ENCODE measurements at regions not wholly inside any gene's neighbourhood (a gene's known extent, or its start where the extent isn't known, plus 50 kb on each side); places are given as distances from the start of the nearest gene placed in this dataset.
"Not testable (repeated sequence)": the region's sequence is repeated elsewhere in the genome, so short reads cannot be mapped to it uniquely, and the experiment has no call there.

GRCh38 chr4:169934794-169935429 is 91.3 kb downstream of the MFAP3L start:
- DNase-seq, result no peak

- no peak for DNase-seq
Measured at GRCh38 chr4:169933531-169933930, 92.7 kb downstream of the MFAP3L start.

- DNase-seq, result no peak
Measured at GRCh38 chr4:169931964-169932363, 94.2 kb downstream of the MFAP3L start.

GRCh38 chr4:169930755-169931154 is 95.4 kb downstream of the MFAP3L start:
- DNase-seq, result not testable (repeated sequence)

DNA sequence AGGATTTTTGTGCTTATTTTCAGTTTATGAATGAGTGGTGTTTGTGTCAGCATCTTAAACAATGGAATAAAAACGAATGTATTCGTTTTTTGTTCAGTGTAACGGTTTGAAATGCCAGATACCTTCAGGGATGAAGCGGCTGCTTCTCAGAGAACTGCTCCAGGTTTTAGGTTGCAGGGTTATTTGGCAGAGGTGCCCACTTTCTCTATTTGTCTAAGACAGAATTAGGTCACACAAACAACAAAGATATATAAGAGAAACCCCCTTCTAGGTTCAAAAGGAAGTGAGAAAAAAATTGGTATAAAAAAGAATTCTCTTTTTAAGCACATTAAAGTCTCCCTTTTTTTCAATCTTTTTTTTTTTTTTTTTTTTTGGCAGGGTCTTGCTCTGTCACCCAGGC is 98.9 kb downstream of the MFAP3L start:
- no peak for DNase-seq

- no peak for DNase-seq
Measured at GRCh38 chr4:169925678-169926077, 100.5 kb downstream of the MFAP3L start.

GRCh38 chr4:169922632-169923276 is 103.4 kb downstream of the MFAP3L start:
- DNase-seq, result peak; percentile 3

GRCh38 chr4:169921732-169922131 is 104.5 kb downstream of the MFAP3L start:
- no peak for DNase-seq

GRCh38 chr4:169921237-169921636 is 105.0 kb downstream of the MFAP3L start:
- DNase-seq, result no peak

DNA sequence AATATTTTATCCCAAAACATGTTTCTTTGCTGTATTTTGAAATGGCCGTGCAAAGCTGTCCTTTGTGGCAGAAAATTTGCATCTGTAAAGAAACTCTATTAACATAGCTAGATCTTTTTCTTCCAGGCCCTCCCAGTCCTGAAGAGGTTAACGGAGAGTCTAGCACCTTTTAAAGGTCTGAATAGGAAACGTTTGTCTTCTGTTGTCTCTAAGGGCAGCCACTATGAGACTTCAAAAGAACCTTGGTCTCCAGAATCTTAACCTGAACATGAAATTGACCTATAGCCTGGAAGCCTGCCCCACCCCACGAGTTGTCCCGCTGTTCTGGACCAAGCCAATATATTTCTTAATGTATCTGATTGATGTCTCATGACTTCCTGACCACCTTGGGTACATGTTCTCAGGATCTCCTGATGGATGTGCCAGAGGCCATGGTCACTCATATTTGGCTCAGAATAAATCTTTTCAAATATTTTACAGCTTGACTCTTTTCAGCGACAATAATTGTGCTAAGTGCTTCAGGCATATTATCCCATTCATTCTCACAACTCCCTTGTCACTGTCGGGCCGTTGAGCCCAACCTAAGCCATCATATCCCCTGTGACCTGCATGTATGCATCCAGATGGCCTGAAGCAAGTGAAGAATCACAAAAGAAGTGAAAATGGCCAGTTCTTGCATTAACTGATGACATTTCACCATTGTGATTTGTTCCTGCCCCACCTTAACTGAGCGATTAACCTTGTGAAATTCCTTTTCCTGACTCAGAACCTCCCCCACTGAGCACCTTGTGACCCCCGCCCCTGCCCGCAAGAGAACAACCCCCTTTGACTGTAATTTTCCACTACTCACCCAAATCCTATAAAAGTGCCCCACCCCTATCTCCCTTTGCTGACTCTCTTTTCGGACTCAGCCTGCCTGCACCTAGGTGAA is 106.7 kb downstream of the MFAP3L start:
- not testable (repeated sequence) for DNase-seq

GRCh38 chr4:169915545-169915944 is 110.7 kb downstream of the MFAP3L start:
- no peak for DNase-seq

DNA sequence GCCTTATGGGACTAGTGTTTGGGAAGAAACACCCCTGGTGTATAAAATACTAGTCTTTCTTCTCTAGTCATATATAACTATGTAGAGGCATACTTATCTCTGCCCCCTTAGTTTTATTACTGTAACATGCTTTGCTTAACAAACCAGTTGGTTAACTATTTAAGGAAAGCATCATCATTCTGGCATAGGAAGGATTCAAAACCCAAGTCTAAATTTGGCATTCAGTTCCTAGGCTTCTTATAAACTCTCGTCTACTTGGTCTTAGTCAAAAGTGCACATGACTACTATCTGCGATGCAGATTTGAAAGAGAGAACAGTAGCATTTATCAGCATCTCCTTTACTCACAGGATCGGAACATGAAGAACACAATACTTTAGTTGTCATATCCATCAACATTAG is 111.3 kb downstream of the MFAP3L start:
- no peak for DNase-seq

DNA sequence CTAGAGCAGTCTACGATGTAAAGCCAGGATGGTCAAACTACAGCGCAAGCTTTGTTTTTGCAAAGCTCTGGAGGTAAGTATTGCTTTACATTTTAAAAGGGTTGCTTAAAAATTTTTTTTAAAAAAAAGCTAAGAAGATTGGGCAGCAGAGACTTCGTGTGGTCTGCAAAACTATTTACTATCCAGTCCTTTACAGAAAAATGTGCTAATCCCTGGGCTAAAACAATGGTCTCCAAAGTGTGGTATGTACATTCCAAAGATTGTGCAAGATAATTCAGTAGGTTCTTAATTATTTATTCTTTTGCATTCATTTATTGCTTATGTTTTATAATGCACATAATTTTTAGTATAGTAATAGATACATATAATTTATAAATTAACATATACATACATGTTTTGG is 113.2 kb downstream of the MFAP3L start:
- no peak for DNase-seq

DNA sequence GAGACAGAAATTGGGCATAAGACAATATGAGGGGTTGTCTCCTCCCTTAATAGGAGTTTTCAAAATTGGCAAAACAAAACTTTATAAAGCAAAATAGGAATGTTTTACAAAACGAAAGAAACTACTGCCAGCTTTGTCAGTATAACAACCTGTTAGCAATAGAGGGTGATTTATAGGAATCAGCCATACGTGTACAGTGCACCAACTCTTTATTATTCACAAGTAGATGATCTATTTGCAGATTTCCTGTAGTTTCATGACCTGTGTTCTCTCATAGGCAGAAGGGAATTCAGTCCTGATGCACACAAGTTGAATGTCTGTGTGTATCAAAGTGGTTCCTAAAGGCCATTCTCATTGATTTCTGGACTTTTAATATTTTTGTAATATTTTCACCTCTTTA is 116.3 kb downstream of the MFAP3L start:
- no peak for DNase-seq

- no peak for DNase-seq
Measured at GRCh38 chr4:169909479-169909878, 116.7 kb downstream of the MFAP3L start.

DNA sequence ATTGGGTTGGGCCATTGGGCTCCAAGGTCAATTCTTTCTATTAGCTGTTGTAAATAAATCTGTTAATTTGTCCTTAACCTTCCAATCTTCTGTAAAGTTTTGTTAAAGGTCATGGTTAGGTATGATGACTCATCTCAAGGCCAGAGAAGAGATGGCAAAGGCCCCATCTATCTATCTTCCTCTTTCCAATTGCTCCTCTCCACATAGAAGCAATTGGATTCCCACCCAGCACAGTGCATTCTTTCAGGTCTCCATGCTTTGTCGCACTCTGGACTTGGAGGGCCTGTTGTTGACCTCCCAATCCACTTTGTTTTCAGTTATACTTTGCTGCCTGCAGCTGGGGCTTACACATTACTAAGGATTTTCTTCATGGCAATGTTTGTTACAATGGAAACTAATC is 118.5 kb downstream of the MFAP3L start:
- DNase-seq, result no peak

DNA sequence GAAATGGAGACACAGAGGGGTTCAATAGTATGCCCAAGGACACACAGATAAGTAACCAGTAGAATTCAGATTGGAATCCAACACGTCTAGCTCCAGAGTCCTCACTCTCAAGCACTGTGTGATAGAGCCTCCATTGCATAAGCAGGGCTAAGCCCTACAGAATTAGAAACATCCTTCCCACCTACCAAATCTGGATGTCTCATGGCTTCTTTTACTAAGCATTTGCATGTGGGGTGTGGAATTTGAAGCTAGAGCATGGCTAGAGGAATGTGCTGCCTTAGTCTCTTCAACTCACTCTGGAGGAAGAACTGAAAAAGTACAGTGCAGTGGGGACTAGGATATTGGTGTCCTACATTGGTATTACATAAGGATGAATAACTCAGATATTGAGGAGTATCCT is 119.4 kb downstream of the MFAP3L start:
- DNase-seq, result no peak

DNA sequence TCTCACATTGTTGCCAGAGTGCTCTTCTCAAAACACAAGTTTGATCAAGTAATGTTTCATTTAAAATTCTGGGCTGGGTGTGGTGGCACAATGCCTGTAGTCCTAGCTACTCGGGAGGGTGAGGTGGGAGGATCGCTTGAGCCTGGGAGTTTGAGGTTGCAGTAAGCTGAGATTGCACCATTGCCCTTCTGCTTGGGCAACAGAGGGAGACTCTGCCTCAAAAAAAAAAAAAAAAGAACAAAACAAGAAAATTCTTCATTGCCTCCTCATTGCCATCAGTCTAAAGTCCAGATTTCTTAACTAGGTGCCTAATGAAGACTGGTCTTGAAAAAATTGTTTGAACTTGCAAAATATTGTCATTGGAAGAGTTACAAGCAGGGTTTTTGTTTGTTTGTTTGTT is 120.1 kb downstream of the MFAP3L start:
- no peak for DNase-seq

DNA sequence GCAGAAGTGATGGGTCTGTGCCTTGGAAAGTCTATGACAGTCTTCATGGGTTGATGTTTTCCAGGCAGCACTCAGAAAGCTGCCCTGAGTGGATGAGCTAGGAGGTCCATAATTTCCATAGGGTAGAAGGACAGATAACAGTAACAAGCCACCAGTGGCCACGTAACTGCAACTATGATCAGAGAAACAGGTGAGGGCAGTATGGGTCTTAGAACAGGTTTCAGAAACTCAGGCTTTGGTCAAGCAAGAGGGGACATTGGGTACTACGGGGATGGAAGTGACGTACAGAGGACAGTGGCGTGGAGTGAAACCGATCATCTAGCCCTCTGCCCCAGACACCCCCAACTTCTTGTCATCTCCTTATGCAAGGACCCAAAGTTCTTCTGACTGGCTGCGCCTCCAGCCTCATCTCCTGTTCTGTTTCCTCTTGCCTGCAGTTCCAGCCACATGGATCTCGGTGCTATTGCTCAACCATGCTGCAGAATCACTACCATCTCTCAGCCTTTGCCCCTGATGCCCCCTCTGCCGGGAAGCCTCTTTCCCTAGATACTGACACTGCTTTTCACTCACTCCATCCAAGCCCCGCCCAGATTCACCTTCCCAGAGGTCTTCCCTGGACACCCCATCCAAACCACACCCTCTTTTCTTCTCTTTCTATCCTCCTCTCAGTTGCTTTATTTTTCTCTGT is 123.4 kb downstream of the MFAP3L start:
- no peak for DNase-seq

- DNase-seq, result no peak
Measured at GRCh38 chr4:169900241-169900845, 125.9 kb downstream of the MFAP3L start.

DNA sequence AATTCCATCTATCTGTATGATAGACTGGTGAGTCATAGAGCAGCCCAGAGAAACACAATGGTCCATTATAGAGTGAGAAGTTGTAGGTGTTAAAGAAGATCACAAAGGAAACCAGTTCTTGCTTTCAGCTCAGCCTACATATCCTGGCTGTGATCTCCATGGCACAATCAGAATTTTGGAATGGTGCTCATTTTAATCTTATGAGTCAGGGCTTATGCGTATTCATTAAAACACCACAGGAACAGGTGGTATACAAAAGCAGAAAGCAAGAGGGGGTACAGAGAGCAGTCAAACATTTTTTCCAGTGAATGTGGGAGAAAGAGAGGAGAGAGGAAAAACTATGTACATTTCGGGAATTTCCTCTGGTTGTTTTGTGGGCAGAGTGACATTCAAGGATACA is 126.9 kb downstream of the MFAP3L start:
- DNase-seq, result no peak

DNA sequence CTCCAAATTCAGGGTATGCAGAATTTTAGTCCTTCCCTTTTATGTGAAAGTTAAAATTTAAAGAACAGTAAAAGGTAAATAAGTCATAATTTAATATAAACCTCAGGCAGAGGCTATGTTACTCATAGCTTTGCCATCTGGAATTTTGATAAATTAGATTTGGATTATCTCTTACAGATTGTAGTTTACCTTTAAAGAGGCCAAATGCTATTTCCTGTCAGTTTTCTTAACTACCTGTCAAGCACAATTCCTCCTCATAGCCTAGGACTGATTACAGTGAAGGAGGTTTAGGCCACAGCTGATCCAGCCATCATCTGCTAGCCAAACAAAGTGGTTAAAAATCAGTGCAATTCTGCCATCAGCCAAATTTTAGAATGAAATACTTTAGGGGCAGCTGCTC is 128.1 kb downstream of the MFAP3L start:
- no peak for DNase-seq

DNA sequence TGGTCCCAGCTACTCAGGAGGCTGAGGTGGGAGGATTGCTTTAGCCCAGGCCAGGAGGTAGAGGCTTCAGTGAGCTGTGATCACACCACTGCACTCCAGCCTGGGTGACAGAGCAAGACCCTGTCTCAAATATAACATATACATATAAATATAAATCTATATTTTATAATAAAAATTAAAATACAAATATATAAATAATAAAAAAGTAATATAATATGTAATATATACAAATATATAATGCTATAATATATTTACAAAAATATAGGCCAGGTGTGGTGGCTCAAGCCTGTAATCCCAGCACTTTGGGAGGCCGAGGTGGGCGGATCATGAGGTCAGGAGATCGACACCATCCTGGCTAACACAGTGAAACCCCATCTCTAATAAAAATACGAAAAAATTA is 131.4 kb downstream of the MFAP3L start:
- not testable (repeated sequence) for DNase-seq
